CD4-positive, alpha-beta memory T cell (primary cell): ENCODE measurements at regions not wholly inside any gene's neighbourhood (a gene's known extent, or its start where the extent isn't known, plus 50 kb on each side); places are given as distances from the start of the nearest gene placed in this dataset.

Experiments used
- CTCF ChIA-PET: fragments of 350-600 bp; sonication (Branson Sonifier 250); formaldehyde crosslinking; loops from one replicate; lab custom pipeline; 2021; ENCODE audit warnings: inconsistent platforms; ENCODE audit not compliant: partially characterized antibody; lab: Charles Lee
- POLR2A ChIA-PET: fragments of 350-600 bp; sonication (Branson Sonifier 250); formaldehyde crosslinking; loops from one replicate; lab custom pipeline; 2021; ENCODE audit not compliant: partially characterized antibody; lab: Charles Lee
- DNase-seq, 5 donors: peaks; one replicate each; pipeline versions ENCODE4 v3.0.0 to v3.0.0-alpha.2; 2020 to 2022; ENCODE audit warnings: mixed read lengths in 1 of 5
- H3K27ac ChIP-seq: one replicate; pipeline ENCODE4 v1.7.0; 2013; ENCODE audit warnings: low read depth, low read length
- H3K27me3 ChIP-seq: 2 replicates; pipeline ENCODE4 v1.7.0; 2013; ENCODE audit warnings: mild to moderate bottlenecking, low read length, moderate library complexity; ENCODE audit not compliant: insufficient read depth
- H3K36me3 ChIP-seq: 2 replicates; pipeline ENCODE4 v1.7.0; 2013; ENCODE audit warnings: mild to moderate bottlenecking, low read length, moderate library complexity; ENCODE audit not compliant: insufficient read depth
- H3K4me1 ChIP-seq: 2 replicates; pipeline ENCODE4 v1.7.0; 2013; ENCODE audit warnings: mild to moderate bottlenecking, low read length, moderate library complexity; ENCODE audit not compliant: insufficient read depth
- H3K4me3 ChIP-seq, 2 donors: one replicate each; pipeline ENCODE4 v1.7.0; 2013; ENCODE audit warnings: low read length in 2 of 2, mild to moderate bottlenecking in 1 of 2
- H3K9me3 ChIP-seq, 2 donors: one replicate each; pipeline ENCODE4 v1.7.0; 2013; ENCODE audit warnings: low read length in 2 of 2, control low read depth in 1 of 2; ENCODE audit not compliant: control insufficient read depth in 1 of 2
- H3K27ac Mint-ChIP-seq, 7 donors: one replicate each; pipeline ENCODE4 v1.8.0; 2020 to 2021; ENCODE audit warnings: mixed read lengths in 7 of 7, mild to moderate bottlenecking in 6 of 7, inconsistent platforms in 3 of 7, moderate library complexity in 3 of 7
- H3K27me3 Mint-ChIP-seq, 2 donors: one replicate each; pipeline ENCODE4 v1.8.0; 2020 to 2021; ENCODE audit warnings: mixed read lengths in 2 of 2
- H3K36me3 Mint-ChIP-seq, 2 donors: one replicate each; pipeline ENCODE4 v1.8.0; 2020 to 2021; ENCODE audit warnings: mixed read lengths in 2 of 2, inconsistent platforms in 1 of 2, mild to moderate bottlenecking in 1 of 2
- H3K4me1 Mint-ChIP-seq, 4 donors: one replicate each; pipeline ENCODE4 v1.8.0; 2020 to 2021; ENCODE audit warnings: mixed read lengths in 4 of 4, mild to moderate bottlenecking in 1 of 4
- H3K4me3 Mint-ChIP-seq, 8 donors: one replicate each; pipeline ENCODE4 v1.8.0; 2020 to 2021; ENCODE audit warnings: mixed read lengths in 8 of 8, mild to moderate bottlenecking in 7 of 8, moderate library complexity in 6 of 8, inconsistent platforms in 3 of 8
- H3K9me3 Mint-ChIP-seq, 8 donors: one replicate each; pipeline ENCODE4 v1.8.0; 2020 to 2021; ENCODE audit warnings: mixed read lengths in 8 of 8, mild to moderate bottlenecking in 5 of 8, inconsistent platforms in 3 of 8, moderate library complexity in 1 of 8
- intact Hi-C: fragments of 100-400 bp; cut with micrococcal nuclease; formaldehyde crosslinking; loops from one replicate; pipeline ENCODE4 v1.15.1; 2023

GRCh38 chr9:25421560-25421959 is 256.7 kb downstream of the TUSC1 start:
- intact Hi-C loops, result no loop called here
- ChIA-PET POLR2A (no interaction called here), CTCF (no interaction called here)
- Histone ChIP-seq H3K4me3 (no peak overlapping the region), H3K4me1 (no peaks in the 10 kb centered on the region), H3K27ac (no peak overlapping the region), H3K9me3 (no peaks in the 10 kb centered on the region), H3K36me3 (no peaks in the 10 kb centered on the region), H3K27me3 (no peaks in the 10 kb centered on the region)
- no peaks in the 10 kb centered on the region for H3K4me1 Mint-ChIP-seq
- H3K36me3 Mint-ChIP-seq, result no peaks in the 10 kb centered on the region
- no peak for DNase-seq
- H3K27ac Mint-ChIP-seq, result no peak overlapping the region
- no peaks in the 10 kb centered on the region for H3K27me3 Mint-ChIP-seq
- peaks cover 4 to 34% (median 13%) of the 10 kb centered on the region in 8 donors for H3K9me3 Mint-ChIP-seq
- no peak overlapping the region for H3K4me3 Mint-ChIP-seq

- Mint-ChIP-seq H3K9me3 (peaks cover 4 to 22% (median 12%) of the 10 kb centered on the region in 8 donors), H3K4me3 (no peak overlapping the region), H3K36me3 (no peaks in the 10 kb centered on the region), H3K4me1 (no peaks in the 10 kb centered on the region), H3K27me3 (no peaks in the 10 kb centered on the region), H3K27ac (no peak overlapping the region)
- no peak overlapping the region for H3K4me3 ChIP-seq
- no peaks in the 10 kb centered on the region for H3K36me3 ChIP-seq
- no peaks in the 10 kb centered on the region for H3K9me3 ChIP-seq
- no peaks in the 10 kb centered on the region for H3K27me3 ChIP-seq
- H3K27ac ChIP-seq, result no peak overlapping the region
- DNase-seq, result no peak
- intact Hi-C loops, result no loop called here
- no peaks in the 10 kb centered on the region for H3K4me1 ChIP-seq
- POLR2A ChIA-PET, result no interaction called here
- CTCF ChIA-PET, result no interaction called here
Measured at GRCh38 chr9:25418974-25419373, 259.3 kb downstream of the TUSC1 start.

GRCh38 chr9:25415718-25416117 is 262.5 kb downstream of the TUSC1 start:
- H3K4me3 Mint-ChIP-seq, result no peak overlapping the region
- Histone ChIP-seq H3K27me3 (no peaks in the 10 kb centered on the region), H3K4me1 (no peaks in the 10 kb centered on the region), H3K4me3 (no peak overlapping the region), H3K36me3 (no peaks in the 10 kb centered on the region), H3K9me3 (peaks cover 0 to 4% of the 10 kb centered on the region in 2 donors), H3K27ac (no peak overlapping the region)
- peaks cover 2 to 24% (median 16%) of the 10 kb centered on the region in 8 donors for H3K9me3 Mint-ChIP-seq
- H3K27me3 Mint-ChIP-seq, result no peaks in the 10 kb centered on the region
- intact Hi-C loops, result no loop called here
- CTCF ChIA-PET, result no interaction called here
- no peaks in the 10 kb centered on the region for H3K4me1 Mint-ChIP-seq
- DNase-seq, result no peak
- POLR2A ChIA-PET, result no interaction called here
- no peak overlapping the region for H3K27ac Mint-ChIP-seq
- H3K36me3 Mint-ChIP-seq, result no peaks in the 10 kb centered on the region

GRCh38 chr9:25412646-25413045 is 265.6 kb downstream of the TUSC1 start:
- Mint-ChIP-seq H3K4me3 (no peak overlapping the region), H3K4me1 (no peaks in the 10 kb centered on the region), H3K27ac (no peak overlapping the region), H3K9me3 (peaks cover 2 to 18% (median 10%) of the 10 kb centered on the region in 8 donors), H3K36me3 (no peaks in the 10 kb centered on the region), H3K27me3 (no peaks in the 10 kb centered on the region)
- Histone ChIP-seq H3K36me3 (no peaks in the 10 kb centered on the region), H3K27ac (no peak overlapping the region), H3K9me3 (peaks cover 0 to 4% of the 10 kb centered on the region in 2 donors), H3K4me3 (no peak overlapping the region), H3K27me3 (no peaks in the 10 kb centered on the region), H3K4me1 (no peaks in the 10 kb centered on the region)
- no peak for DNase-seq
- intact Hi-C loops, result no loop called here
- ChIA-PET CTCF (no interaction called here), POLR2A (no interaction called here)

GRCh38 chr9:25397746-25398145 is 280.5 kb downstream of the TUSC1 start:
- intact Hi-C loops, result no loop called here
- Mint-ChIP-seq H3K9me3 (peaks cover 4 to 29% (median 9%) of the 10 kb centered on the region in 8 donors), H3K4me3 (no peak overlapping the region), H3K4me1 (no peaks in the 10 kb centered on the region), H3K27me3 (no peaks in the 10 kb centered on the region), H3K36me3 (no peaks in the 10 kb centered on the region), H3K27ac (no peak overlapping the region)
- CTCF ChIA-PET, result no interaction called here
- H3K36me3 ChIP-seq, result no peaks in the 10 kb centered on the region
- H3K27ac ChIP-seq, result no peak overlapping the region
- POLR2A ChIA-PET, result no interaction called here
- no peaks in the 10 kb centered on the region for H3K9me3 ChIP-seq
- H3K27me3 ChIP-seq, result no peaks in the 10 kb centered on the region
- DNase-seq, result no peak
- no peaks in the 10 kb centered on the region for H3K4me1 ChIP-seq
- H3K4me3 ChIP-seq, result no peak overlapping the region

GRCh38 chr9:25396828-25397227 is 281.4 kb downstream of the TUSC1 start:
- Histone ChIP-seq H3K9me3 (no peaks in the 10 kb centered on the region), H3K36me3 (no peaks in the 10 kb centered on the region), H3K4me3 (no peak overlapping the region), H3K4me1 (no peaks in the 10 kb centered on the region), H3K27ac (no peak overlapping the region), H3K27me3 (no peaks in the 10 kb centered on the region)
- Mint-ChIP-seq H3K27ac (no peak overlapping the region), H3K36me3 (no peaks in the 10 kb centered on the region), H3K27me3 (no peaks in the 10 kb centered on the region), H3K9me3 (peaks cover 6 to 30% (median 11%) of the 10 kb centered on the region in 8 donors), H3K4me1 (no peaks in the 10 kb centered on the region), H3K4me3 (no peak overlapping the region)
- intact Hi-C loops, result no loop called here
- no peak for DNase-seq
- ChIA-PET POLR2A (no interaction called here), CTCF (no interaction called here)

GRCh38 chr9:25381141-25381540 is 297.1 kb downstream of the TUSC1 start:
- Mint-ChIP-seq H3K4me3 (no peak overlapping the region), H3K4me1 (no peaks in the 10 kb centered on the region), H3K36me3 (no peaks in the 10 kb centered on the region), H3K27ac (no peak overlapping the region), H3K9me3 (peaks cover 2 to 27% (median 9%) of the 10 kb centered on the region in 8 donors), H3K27me3 (no peaks in the 10 kb centered on the region)
- H3K4me1 ChIP-seq, result no peaks in the 10 kb centered on the region
- H3K27ac ChIP-seq, result no peak overlapping the region
- intact Hi-C loops, result no loop called here
- H3K36me3 ChIP-seq, result no peaks in the 10 kb centered on the region
- H3K27me3 ChIP-seq, result no peaks in the 10 kb centered on the region
- CTCF ChIA-PET, result no interaction called here
- H3K4me3 ChIP-seq, result no peak overlapping the region
- POLR2A ChIA-PET, result no interaction called here
- DNase-seq, result no peak
- H3K9me3 ChIP-seq, result no peaks in the 10 kb centered on the region

GRCh38 chr9:25377039-25377438 is 301.2 kb downstream of the TUSC1 start:
- no peaks in the 10 kb centered on the region for H3K27me3 ChIP-seq
- H3K4me1 Mint-ChIP-seq, result no peaks in the 10 kb centered on the region

More at GRCh38 chr9:25377039-25377438, 301.2 kb downstream of the TUSC1 start:
- Mint-ChIP-seq H3K4me3 (no peak overlapping the region), H3K9me3 (peaks cover 3 to 40% (median 20%) of the 10 kb centered on the region in 8 donors), H3K27me3 (no peaks in the 10 kb centered on the region), H3K36me3 (no peaks in the 10 kb centered on the region), H3K27ac (no peak overlapping the region)
- intact Hi-C loops, result no loop called here
- DNase-seq, result no peak
- Histone ChIP-seq H3K4me3 (no peak overlapping the region), H3K9me3 (no peaks in the 10 kb centered on the region), H3K27ac (no peak overlapping the region), H3K36me3 (no peaks in the 10 kb centered on the region), H3K4me1 (no peaks in the 10 kb centered on the region)
- CTCF ChIA-PET, result no interaction called here
- POLR2A ChIA-PET, result no interaction called here
